ENCODE measurements at regions not wholly inside any gene's neighbourhood (a gene's known extent, or its start where the extent isn't known, plus 50 kb on each side); places are given as distances from the start of the nearest gene placed in this dataset.

DNA sequence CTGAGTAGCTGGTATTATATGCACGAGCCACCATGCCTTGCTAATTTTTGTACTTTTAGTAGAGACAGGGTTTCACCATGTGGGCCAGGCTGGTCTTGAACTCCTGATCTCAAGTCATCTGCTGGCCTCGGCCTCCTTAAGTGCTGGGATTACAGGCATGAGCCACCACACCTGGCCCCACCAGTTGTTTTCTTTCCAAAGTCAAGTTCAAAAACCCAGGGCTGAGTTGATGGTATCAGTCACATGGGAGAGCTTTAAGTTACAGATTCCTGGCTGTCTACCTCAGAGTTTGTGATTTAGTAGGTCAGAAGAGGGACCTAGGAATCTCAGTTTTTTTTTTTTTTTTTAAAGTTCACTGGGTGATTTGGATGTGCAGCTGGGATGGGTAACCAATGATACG, 107.7 kb downstream of the SCP2D1 start:
- Histone ChIP-seq H3K4me1 (no peaks in the 10 kb centered on the region), H3K27ac (no peak overlapping the region), H3K9me3 (no peaks in the 10 kb centered on the region), H3K4me3 (no peak overlapping the region), H3K36me3 (no peaks in the 10 kb centered on the region), H3K27me3 (replicated peaks in 1 of 7) (no peaks in the 10 kb centered on the region)
- no peak for DNase-seq
- intact Hi-C loops (cut with DNase I; ENCODE audit: low total_unique reads), result no loop called here
- 78 to 92% (median 85%) methylated on average over 3 of the region's 3 CpGs for WGBS, 5 donors
- TF ChIP-seq POLR2A (IDR thresholded peaks at IDR 0.05), result no peak
- no peak for TF ChIP-seq POLR2AphosphoS5 (IDR thresholded peaks at IDR 0.05)
- TF ChIP-seq, protein P1, sequence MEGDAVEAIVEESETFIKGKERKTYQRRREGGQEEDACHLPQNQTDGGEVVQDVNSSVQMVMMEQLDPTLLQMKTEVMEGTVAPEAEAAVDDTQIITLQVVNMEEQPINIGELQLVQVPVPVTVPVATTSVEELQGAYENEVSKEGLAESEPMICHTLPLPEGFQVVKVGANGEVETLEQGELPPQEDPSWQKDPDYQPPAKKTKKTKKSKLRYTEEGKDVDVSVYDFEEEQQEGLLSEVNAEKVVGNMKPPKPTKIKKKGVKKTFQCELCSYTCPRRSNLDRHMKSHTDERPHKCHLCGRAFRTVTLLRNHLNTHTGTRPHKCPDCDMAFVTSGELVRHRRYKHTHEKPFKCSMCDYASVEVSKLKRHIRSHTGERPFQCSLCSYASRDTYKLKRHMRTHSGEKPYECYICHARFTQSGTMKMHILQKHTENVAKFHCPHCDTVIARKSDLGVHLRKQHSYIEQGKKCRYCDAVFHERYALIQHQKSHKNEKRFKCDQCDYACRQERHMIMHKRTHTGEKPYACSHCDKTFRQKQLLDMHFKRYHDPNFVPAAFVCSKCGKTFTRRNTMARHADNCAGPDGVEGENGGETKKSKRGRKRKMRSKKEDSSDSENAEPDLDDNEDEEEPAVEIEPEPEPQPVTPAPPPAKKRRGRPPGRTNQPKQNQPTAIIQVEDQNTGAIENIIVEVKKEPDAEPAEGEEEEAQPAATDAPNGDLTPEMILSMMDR (IDR thresholded peaks at IDR 0.05 in 8 of 11, conservative IDR thresholded peaks at IDR 0.05 in 3 of 11), result no peak

DNA sequence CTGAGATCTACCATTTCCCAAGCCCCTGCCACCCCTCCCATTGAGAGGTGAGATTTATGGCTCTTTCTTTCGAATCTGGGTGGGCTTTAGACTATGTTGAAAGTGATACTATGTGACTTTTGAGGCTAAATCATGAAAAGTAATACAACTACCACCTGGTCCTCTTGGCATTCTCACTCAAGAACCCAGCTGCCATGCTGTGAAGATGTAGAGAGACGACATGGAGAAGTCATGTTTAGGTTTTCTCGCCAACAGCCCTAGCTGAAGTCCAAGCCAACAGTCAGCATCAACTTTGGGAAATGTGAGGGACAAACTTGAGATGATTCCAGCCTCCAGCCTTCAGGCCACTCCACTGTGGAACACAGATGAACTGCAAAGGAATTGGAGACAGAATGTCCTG, 108.7 kb downstream of the SCP2D1 start:
- intact Hi-C loops (cut with DNase I; ENCODE audit: low total_unique reads), result no loop called here
- Histone ChIP-seq H3K36me3 (no peaks in the 10 kb centered on the region), H3K4me1 (no peaks in the 10 kb centered on the region), H3K27ac (no peak overlapping the region), H3K4me3 (no peak overlapping the region), H3K9me3 (no peaks in the 10 kb centered on the region), H3K27me3 (replicated peaks in 1 of 7) (no peaks in the 10 kb centered on the region)
- no peak for DNase-seq
- TF ChIP-seq POLR2AphosphoS5 (IDR thresholded peaks at IDR 0.05), result no peak
- TF ChIP-seq, protein P1 (IDR thresholded peaks at IDR 0.05 in 8 of 11, conservative IDR thresholded peaks at IDR 0.05 in 3 of 11), result no peak
- TF ChIP-seq POLR2A (IDR thresholded peaks at IDR 0.05), result no peak
- 74 to 84% (median 80%) methylated on average over 3 of the region's 3 CpGs for WGBS, 5 donors

DNA sequence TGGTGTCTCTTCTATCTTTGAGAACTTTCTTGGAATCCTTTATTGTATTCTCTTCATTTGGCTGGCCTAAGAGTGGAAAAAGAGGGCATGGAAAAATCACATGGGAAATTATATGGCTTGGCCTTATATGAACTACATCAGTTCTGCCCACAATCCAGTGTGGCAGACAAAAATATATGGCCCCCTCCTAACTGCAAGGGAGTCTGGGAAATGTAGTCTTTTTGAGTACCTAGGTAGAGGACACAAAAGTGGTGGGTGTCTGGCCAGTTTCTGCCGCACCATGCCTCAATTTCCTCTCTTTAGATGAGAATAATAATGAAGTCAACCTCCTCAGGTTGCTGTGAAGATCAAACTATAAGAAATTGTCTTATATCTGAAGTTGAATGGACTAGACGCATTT, 109.3 kb downstream of the SCP2D1 start:
- Histone ChIP-seq H3K4me1 (no peaks in the 10 kb centered on the region), H3K27ac (no peak overlapping the region), H3K9me3 (no peaks in the 10 kb centered on the region), H3K36me3 (no peaks in the 10 kb centered on the region), H3K27me3 (replicated peaks in 1 of 7) (no peaks in the 10 kb centered on the region), H3K4me3 (no peak overlapping the region)
- WGBS, 5 donors, result 85 to 98% (median 92%) methylated on average over 2 of the region's 2 CpGs
- intact Hi-C loops (cut with DNase I; ENCODE audit: low total_unique reads), result no loop called here
- no peak for TF ChIP-seq POLR2AphosphoS5 (IDR thresholded peaks at IDR 0.05)
- TF ChIP-seq POLR2A (IDR thresholded peaks at IDR 0.05), result no peak
- TF ChIP-seq, protein P1 (IDR thresholded peaks at IDR 0.05 in 8 of 11, conservative IDR thresholded peaks at IDR 0.05 in 3 of 11), result no peak
- no peak for DNase-seq

DNA sequence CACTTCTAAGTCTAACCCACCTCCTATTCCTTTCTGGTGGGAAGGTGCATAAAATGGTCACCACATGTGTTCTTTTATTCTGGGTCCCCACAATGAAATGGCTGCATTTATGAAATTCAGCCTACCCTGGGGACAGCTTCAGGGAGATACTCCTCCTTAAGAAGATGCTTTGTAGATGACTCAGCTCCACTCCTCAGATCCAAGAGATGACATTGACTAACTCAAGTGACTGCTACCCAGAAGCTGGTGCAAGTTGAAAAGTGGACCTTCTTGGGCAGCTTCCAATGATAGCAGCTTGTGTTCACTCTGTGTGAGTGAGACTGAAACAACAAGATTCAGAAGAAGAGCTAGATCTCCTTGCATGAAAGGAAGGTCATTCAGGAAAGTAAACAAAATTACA, 113.4 kb downstream of the SCP2D1 start:
- no peak overlapping the region for H3K27ac ChIP-seq
- intact Hi-C loops (cut with DNase I; ENCODE audit: low total_unique reads), result no loop called here
- H3K4me3 ChIP-seq, result no peak overlapping the region
- H3K36me3 ChIP-seq, result no peaks in the 10 kb centered on the region
- no peaks in the 10 kb centered on the region for H3K4me1 ChIP-seq
- no peak for DNase-seq
- no peaks in the 10 kb centered on the region for H3K9me3 ChIP-seq
- no peak for TF ChIP-seq POLR2A (IDR thresholded peaks at IDR 0.05)
- TF ChIP-seq, protein P1 (IDR thresholded peaks at IDR 0.05 in 8 of 11, conservative IDR thresholded peaks at IDR 0.05 in 3 of 11), result no peak
- TF ChIP-seq POLR2AphosphoS5 (IDR thresholded peaks at IDR 0.05), result no peak
- H3K27me3 ChIP-seq (replicated peaks in 1 of 7), result no peaks in the 10 kb centered on the region
